Left cardiac atrium (tissue), 4 donors: ENCODE measurements at regions not wholly inside any gene's neighbourhood (a gene's known extent, or its start where the extent isn't known, plus 50 kb on each side); places are given as distances from the start of the nearest gene placed in this dataset.
A peak's percentile ranks its signal among the peaks of the same experiment; 100 is the strongest.
"Not testable (repeated sequence)": the region's sequence is repeated elsewhere in the genome, so short reads cannot be mapped to it uniquely, and the experiment has no call there.

Experiments
- ATAC-seq, 2 donors: fragments of 200-7000 bp; cut with Tn5 transposase; one replicate each; pipeline ENCODE4 v1.9.1; 2020; ENCODE audit warnings: mild to moderate bottlenecking in 2 of 2, moderate library complexity in 2 of 2
- DNase-seq: peaks from one replicate; pipeline ENCODE4 v3.0.0-alpha.2; 2020
- intact Hi-C, 2 donors: fragments of 100-400 bp; cut with DNase I; formaldehyde crosslinking; loops; one replicate each; pipeline versions ENCODE4 v1.14.1 to v1.15.1; 2022 to 2023
- donor health status: DM: no; HTN: yes; CAD: no.
- donor health status: DM: no; HTN: yes; CAD: no; lungs with severe emphysema.
- donor health status: DM: yes; HTN: yes; CAD: no.
- donor health status: Dilated cardiomyopathy.

DNA sequence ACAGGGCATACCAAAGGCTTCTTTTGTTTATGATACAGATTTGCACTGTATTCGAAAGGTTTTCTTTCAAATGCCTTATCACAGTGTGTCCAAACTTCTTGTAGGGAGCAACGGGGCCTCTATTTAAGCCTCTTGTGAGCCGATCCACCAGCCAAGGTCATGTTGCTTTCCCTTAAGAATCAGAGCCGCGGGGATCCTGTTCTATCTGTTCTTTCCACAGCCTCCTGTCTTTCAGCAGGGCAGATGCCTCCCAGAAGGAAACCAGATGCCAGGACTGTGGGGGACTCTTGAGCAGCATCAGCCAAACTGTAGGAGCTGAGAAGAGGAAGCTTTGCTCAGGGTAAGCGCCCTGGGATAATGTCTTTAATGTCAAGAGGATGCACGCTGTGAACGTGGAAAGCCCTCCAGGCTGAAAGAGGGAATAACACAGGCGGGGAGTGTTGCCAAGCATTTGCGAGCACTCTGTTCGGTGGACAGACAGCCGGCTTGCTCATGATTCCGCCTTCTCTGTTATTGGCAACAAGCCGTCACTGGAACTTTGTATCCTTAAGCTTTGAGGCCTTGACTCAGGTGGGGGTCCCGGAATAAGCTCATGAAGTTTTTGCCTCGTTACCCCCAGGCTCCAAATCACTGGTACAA lies 279.8 kb upstream of the FRG1 start:
- intact Hi-C loops: no loop called here
- DNase-seq: no peak
- peak in 1 of 2 donors; percentile 43 for ATAC-seq

GRCh38 chr4:189664693-189665250 lies 275.9 kb upstream of the FRG1 start:
- intact Hi-C loops: no loop called here
- DNase-seq: no peak
- no peak for ATAC-seq

DNA sequence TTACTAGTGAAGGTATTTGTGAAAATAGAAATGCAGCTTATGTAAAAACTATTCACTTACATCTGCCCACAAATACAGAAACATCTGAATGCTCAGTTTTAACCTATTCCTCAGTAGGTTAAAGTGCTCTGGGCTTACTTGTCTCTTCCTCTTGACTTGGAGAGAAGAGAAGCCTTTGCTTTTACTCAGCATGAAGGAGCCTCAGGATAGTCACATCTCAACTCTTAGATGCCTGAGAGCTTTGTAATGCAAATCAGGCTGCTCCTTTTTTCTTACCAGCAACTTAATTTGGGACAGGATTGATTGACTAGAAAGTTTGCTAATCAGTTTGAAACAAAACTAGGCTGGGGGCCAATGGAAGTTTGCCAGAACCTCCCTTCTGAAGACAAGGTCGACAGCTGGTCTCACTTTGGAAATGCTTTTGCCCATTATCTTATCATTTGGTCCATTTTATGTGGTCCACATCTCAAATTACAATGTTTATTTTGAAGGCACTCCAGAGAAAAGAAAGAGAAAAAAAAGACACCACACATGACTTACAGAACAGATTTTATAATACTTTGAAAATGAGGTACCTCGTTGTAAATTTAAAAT lies 274.9 kb upstream of the FRG1 start:
- DNase-seq, intact Hi-C loops: not testable (repeated sequence)
- ATAC-seq: peak in 1 of 2 donors; percentile 21

DNA sequence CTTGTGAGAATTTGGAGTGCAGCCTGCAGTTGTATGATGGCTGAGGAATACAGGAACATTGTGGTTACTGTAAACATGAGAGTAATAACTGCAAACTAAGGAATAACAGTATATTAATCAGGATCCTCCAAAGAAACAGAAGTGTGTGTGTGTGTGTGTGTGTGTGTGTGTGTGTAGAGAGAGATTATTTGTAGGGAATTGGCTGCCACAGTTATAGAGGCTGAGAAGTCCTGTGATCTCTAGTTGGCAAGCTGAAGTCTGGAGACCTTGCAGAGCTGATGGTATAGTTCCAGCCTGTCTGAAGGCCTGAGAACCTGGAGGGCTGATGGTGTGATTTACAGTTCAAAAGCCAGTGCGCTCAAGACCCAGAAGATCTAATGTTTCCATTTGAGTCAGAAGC lies 273.3 kb upstream of the FRG1 start:
- DNase-seq, ATAC-seq, intact Hi-C loops: not testable (repeated sequence)

GRCh38 chr4:189697675-189698245 lies 242.9 kb upstream of the FRG1 start:
- intact Hi-C loops, ATAC-seq, DNase-seq: not testable (repeated sequence)

GRCh38 chr4:189703000-189703399 lies 237.7 kb upstream of the FRG1 start:
- DNase-seq, ATAC-seq, intact Hi-C loops: not testable (repeated sequence)

DNA sequence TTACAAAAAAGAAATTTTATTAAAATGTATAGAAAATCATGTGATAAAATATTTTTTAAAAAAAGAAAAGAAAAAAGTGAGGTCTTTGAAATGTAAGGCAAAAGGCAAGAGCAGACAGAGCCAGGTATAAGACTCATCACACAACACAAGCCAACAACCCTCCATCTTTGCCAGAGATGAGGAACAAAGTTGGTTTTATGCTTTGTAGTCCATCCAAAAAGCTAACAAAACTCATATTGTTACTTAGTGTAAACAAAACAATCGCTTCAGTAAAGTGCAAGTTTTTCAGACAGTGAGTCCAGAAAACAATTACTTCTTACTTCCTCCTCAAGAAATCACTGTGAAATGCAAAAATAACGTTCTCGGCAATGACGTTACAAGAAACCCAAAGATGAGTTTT lies 233.9 kb upstream of the FRG1 start:
- ATAC-seq, intact Hi-C loops, DNase-seq: not testable (repeated sequence)

DNA sequence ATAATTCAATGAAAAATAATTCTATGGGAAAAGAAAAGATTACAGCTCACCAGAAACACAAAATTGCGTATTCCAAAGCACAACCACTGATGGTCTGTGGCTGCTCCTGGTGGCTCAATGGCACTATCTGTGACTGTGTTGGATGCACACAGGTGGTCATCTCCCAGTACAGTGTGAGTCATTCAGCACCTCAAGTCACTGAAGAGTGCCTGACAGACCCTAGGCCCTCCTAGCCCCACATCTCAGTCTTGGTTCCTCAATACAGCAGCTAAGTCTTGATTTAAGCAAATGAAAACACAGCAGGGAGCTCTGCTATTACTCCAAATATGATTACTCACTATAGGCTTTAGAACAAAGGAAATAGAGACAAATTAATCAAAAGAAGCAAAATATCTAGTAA lies 233.4 kb upstream of the FRG1 start:
- DNase-seq, ATAC-seq, intact Hi-C loops: not testable (repeated sequence)

GRCh38 chr4:189711956-189712355 lies 228.7 kb upstream of the FRG1 start:
- ATAC-seq, DNase-seq, intact Hi-C loops: not testable (repeated sequence)

GRCh38 chr4:189721016-189721993 lies 219.4 kb upstream of the FRG1 start:
- ATAC-seq: peak; percentile 33 to 39
- DNase-seq, intact Hi-C loops: not testable (repeated sequence)

DNA sequence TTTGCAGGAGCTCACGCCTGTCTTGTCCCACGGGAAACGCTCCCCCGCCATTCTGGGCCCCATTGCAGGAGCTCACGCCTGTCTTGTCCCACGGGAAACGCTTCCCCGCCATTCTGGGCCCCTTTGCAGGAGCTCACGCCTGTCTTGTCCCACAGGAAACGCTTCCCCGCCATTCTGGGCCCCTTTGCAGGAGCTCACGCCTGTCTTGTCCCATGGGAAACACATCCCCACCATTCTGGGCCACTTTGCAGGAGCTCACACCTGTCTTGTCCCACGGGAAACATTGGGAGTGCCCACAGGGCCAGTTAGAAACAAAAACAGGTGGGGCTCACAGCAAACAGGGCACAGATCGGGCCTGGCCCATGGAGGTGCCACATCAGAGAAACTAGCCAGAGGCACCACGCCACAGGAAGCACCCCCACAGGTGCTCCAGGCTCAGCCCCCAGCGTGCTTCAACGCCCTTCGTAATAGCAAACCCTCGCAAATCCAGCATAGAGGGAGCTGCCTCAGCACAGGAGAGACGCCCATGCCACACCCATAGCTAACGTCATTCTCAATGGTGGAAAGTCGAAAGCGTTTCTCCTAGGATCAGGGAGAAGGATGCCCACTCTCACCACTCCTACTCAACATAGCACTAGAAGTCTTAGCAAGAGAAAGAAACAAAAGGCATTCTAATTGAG lies 218.2 kb upstream of the FRG1 start:
- ATAC-seq (peak; percentile 67 to 71), DNase-seq (peak; percentile 51)
- intact Hi-C loops: not testable (repeated sequence)

- ATAC-seq, intact Hi-C loops, DNase-seq: not testable (repeated sequence)
Observed at GRCh38 chr4:189727982-189728638, 212.6 kb upstream of the FRG1 start.

- intact Hi-C loops, DNase-seq, ATAC-seq: not testable (repeated sequence)
Observed at GRCh38 chr4:189731989-189732388, 208.7 kb upstream of the FRG1 start.

GRCh38 chr4:189733507-189733906 lies 207.2 kb upstream of the FRG1 start:
- DNase-seq, intact Hi-C loops: not testable (repeated sequence)
- peak; percentile 35 to 64 for ATAC-seq

- ATAC-seq: peak; percentile 89 to 92
- intact Hi-C loops, DNase-seq: not testable (repeated sequence)
Observed at GRCh38 chr4:189734648-189735267, 205.9 kb upstream of the FRG1 start.

GRCh38 chr4:189736656-189737055 lies 204.0 kb upstream of the FRG1 start:
- intact Hi-C loops, ATAC-seq: not testable (repeated sequence)

DNA sequence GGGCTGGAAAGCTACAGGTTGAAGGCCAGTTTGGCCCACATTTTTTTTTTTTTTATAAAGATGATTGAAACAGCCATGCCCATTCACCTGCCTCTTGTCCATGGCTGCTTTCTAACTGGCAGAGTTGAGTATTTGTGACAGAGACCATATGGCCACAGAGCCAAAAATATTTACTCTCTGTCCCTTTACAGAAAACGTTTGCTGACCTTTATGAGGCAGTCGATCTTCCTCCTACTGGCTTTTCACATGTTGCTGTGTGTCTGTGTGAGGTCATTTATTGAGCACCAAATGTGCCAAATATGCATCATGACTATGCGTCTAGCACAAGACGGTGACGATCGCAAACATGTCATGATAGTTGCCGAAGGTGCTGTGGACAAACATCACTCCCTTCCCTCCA lies 200.6 kb upstream of the FRG1 start:
- DNase-seq, intact Hi-C loops: not testable (repeated sequence)
- ATAC-seq: peak in 1 of 2 donors; percentile 38

More at GRCh38 chr4:189736656-189737055, 204.0 kb upstream of the FRG1 start:
- not testable (repeated sequence) for DNase-seq
